22Rv1 (cell line): ENCODE measurements at regions not wholly inside any gene's neighbourhood (a gene's known extent, or its start where the extent isn't known, plus 50 kb on each side); places are given as distances from the start of the nearest gene placed in this dataset.

Source experiments
- H3K27ac ChIP-seq: fragments of 450-650 bp; 2 replicates; pipeline ENCODE4 v1.5.1; 2017
- CTCF ChIP-seq: fragments of 450-650 bp; IDR thresholded peaks from 2 replicates; pipeline ENCODE4 v1.5.1; 2017; ENCODE audit warnings: mild to moderate bottlenecking
- ZFX ChIP-seq: fragments of 450-650 bp; IDR thresholded peaks from 2 replicates; pipeline ENCODE4 v1.6.1; 2017; ENCODE audit warnings: antibody characterized with exemption, borderline replicate concordance

DNA sequence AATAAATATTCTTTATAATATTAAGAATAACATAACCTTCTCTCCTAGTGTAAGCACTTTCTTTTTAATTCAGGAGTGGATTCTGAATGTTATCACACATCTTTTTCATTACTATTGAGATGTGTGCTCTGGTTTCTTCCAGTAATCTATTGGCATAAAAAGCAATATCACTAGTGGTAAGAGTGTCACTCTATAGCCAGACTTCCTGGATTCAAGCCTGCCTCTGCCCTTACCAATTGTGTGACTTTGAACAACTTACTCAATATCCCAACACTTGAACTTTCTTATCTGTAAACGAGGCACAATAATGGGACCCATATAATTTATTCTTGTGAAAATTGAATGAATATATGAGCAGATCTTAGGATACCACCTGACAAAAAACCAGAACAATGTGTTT is 71.0 kb downstream of the SEM1 start:
- no peak for TF ChIP-seq ZFX
- TF ChIP-seq CTCF = no peak
- H3K27ac ChIP-seq = no peak overlapping the region

DNA sequence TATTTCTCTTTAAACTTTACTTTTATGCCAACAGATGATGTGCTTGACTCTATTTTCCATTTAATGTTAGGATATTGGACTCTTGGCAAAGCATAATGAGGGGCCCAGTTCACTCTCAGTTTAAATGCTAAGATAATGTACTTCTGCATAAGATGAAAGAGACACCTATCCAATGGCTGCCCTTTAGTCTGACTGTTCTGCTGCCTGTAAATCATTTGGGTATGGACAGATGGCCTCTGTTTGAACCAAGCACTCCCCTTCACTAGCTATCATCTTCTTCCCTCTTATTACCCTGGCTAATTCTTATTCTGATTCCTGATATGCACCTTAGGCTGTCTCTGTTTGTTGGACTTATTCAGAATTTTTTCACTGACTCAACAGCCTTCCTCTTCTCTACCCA is 72.1 kb downstream of the SEM1 start:
- TF ChIP-seq CTCF (no peak), ZFX (no peak)

DNA sequence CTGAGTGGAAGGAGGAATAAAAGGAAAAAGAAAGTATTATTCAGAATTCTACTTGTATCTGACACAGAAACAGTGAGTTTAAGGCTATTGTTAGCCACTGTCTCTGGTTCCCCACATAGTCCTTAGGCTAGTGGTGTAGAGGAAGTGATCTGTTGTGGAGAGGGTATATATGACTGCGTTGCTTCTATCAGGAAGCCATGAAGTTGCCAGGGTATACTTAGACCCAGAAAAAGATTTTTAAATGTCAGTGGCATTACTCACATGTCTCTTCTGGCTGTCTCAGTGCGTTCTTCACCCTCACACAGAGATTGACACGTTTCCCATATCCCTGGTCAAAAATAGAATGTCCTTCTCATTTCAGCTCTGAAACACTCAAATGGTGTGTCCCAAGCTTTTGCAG is 72.7 kb downstream of the SEM1 start:
- H3K27ac ChIP-seq = no peak overlapping the region

More for the DNA sequence above, 72.1 kb downstream of the SEM1 start:
- no peak overlapping the region for H3K27ac ChIP-seq

GRCh38 chr7:96636342-96636860 is 73.2 kb downstream of the SEM1 start:
- TF ChIP-seq ZFX = no peak
- H3K27ac ChIP-seq = no peak overlapping the region

More for the DNA sequence above, 72.7 kb downstream of the SEM1 start:
- TF ChIP-seq CTCF (no peak), ZFX (no peak)

DNA sequence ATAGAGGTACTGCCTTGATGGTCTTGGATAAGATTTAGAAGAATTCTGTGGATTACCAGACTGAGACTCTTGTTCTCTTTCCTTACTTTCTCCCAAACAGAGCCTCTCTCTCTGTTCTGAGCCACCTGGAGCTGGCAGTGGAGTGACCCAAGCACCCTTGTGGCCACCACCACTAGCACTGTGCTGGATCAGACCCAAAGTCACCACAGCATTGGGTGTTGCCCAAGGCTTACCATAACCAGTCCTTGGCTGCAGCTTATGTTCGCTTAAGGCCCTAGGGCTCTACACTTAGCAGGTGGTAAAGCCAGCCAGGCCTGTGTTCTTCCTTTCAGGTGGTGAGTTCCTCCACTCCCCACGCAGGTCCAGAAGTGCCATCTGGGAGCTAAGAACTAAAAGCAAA is 79.8 kb downstream of the SEM1 start:
- TF ChIP-seq ZFX = no peak
- no peak for TF ChIP-seq CTCF

DNA sequence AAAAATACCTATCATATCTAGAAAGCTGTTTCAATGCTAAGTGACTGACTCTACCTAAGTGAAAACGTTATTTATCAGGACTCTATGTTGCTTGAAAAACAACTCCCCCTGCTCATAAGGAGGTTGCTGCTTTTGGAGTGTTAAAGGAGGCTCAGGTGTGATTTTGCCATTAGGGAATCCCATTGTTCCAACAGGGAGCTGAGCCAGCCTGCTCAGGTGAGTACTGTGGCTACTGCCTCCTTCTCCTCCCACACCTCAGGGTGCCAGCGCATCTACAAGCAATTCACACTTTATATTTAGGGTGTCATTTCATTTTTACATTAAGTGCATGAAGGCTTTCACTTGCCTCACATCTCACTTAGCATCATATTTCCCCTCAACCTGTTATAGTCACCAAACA is 84.7 kb downstream of the SEM1 start:
- H3K27ac ChIP-seq = no peak overlapping the region
- TF ChIP-seq ZFX (no peak), CTCF (no peak)

More for the DNA sequence above, 79.8 kb downstream of the SEM1 start:
- no peak overlapping the region for H3K27ac ChIP-seq

GRCh38 chr7:96621932-96622331 is 87.7 kb downstream of the SEM1 start:
- TF ChIP-seq CTCF (no peak), ZFX (no peak)

GRCh38 chr7:96614154-96614867 is 95.3 kb downstream of the SEM1 start:
- H3K27ac ChIP-seq = no peak overlapping the region
- no peak for TF ChIP-seq ZFX
- no peak for TF ChIP-seq CTCF

More at GRCh38 chr7:96621932-96622331, 87.7 kb downstream of the SEM1 start:
- no peak overlapping the region for H3K27ac ChIP-seq
